Prostate gland (tissue), 2 donors: ENCODE measurements at regions not wholly inside any gene's neighbourhood (a gene's known extent, or its start where the extent isn't known, plus 50 kb on each side); places are given as distances from the start of the nearest gene placed in this dataset.

Experiments used
- CTCF ChIP-seq, 4 experiments: fragments of 200-600 bp in 2 of 4; fragments of 450-650 bp in 2 of 4; sonication (generic) in 2 of 4; IDR thresholded peaks; 1 replicate in 3 of 4; 2 replicates in 1 of 4; pipeline ENCODE4 v1.5.1; 2016 to 2019; ENCODE audit warnings: antibody characterized with exemption in 4 of 4, mild to moderate bottlenecking in 2 of 4, moderate library complexity in 2 of 4
- POLR2A ChIP-seq: fragments of 450-650 bp; IDR thresholded peaks from one replicate; pipeline ENCODE4 v1.6.1; 2016; ENCODE audit warnings: antibody characterized with exemption, mild to moderate bottlenecking

GRCh38 chr10:81135851-81136250 is 598.1 kb downstream of the SH2D4B start:
- TF ChIP-seq CTCF (IDR thresholded peaks at IDR 0.05): no peak
- no peak for TF ChIP-seq POLR2A
